Skeletal muscle satellite cell (primary cell): ENCODE measurements at regions not wholly inside any gene's neighbourhood (a gene's known extent, or its start where the extent isn't known, plus 50 kb on each side); places are given as distances from the start of the nearest gene placed in this dataset.

Experiments used
- H3K27me3 ChIP-seq: 2 replicates; pipeline ENCODE4 v1.7.0; 2013; ENCODE audit warnings: low read length; ENCODE audit not compliant: control insufficient read depth, insufficient read depth
- H3K36me3 ChIP-seq: 2 replicates; pipeline ENCODE4 v1.7.0; 2013; ENCODE audit warnings: mild to moderate bottlenecking, control low read depth, low read length; ENCODE audit not compliant: insufficient read depth
- H3K4me1 ChIP-seq: 2 replicates; pipeline ENCODE4 v1.7.0; 2013; ENCODE audit warnings: low read length; ENCODE audit not compliant: control insufficient read depth, insufficient read depth
- H3K4me2 ChIP-seq: 2 replicates; pipeline ENCODE4 v1.7.0; 2013; ENCODE audit warnings: mild to moderate bottlenecking, low read length
- H3K4me3 ChIP-seq: 2 replicates; pipeline ENCODE4 v1.7.0; 2013; ENCODE audit warnings: low read length
- H3K9ac ChIP-seq: 2 replicates; pipeline ENCODE4 v1.7.0; 2013; ENCODE audit warnings: mild to moderate bottlenecking, low read depth, low read length, moderate library complexity
- H3K9me3 ChIP-seq: replicated peaks from 2 replicates; pipeline ENCODE4 v1.7.0; 2013; ENCODE audit warnings: mild to moderate bottlenecking, control low read depth, low read length

DNA sequence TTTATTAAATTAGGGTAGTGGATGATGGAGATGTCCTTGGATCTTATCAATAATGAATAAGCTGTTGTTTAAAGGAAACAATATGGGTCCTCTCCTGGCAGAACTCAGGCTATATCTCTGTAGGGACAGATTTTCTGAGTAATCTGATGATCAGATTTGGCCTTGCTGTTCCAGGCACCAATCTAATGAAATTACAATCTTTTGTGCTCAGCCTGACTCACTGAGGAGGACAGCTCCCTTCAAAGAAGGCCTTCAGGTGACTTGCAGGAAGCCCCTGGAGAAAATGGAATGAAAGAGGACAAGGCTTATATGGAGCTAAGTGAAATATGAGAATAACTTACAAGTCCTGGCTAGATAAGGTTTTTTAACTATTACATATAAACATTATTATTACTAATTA, 486.4 kb upstream of the SORCS1 start:
- H3K4me1 ChIP-seq, result peaks cover 4% of the 10 kb centered on the region
- no peak overlapping the region for H3K9ac ChIP-seq
- no peaks in the 10 kb centered on the region for H3K9me3 ChIP-seq
- no peaks in the 10 kb centered on the region for H3K36me3 ChIP-seq
- H3K4me3 ChIP-seq, result no peak overlapping the region
- no peaks in the 10 kb centered on the region for H3K27me3 ChIP-seq
- no peak overlapping the region for H3K4me2 ChIP-seq

DNA sequence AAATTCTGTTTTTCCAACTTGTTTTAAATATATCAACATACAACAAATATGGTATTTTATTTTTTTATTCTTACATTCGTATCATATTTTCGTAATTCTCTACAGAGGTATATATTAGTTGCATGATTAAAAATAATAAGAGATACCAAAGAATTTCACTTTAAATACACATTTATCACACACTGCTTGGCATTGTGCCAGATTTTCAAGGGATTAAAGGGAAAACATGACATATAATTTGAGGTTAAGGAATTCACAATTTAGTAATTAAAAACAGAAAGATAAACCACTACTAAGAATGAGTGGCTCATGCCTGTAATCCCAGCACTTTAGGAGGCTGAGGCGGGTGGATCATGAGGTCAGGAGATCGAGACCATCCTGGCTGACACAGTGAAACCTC, 484.7 kb upstream of the SORCS1 start:
- Histone ChIP-seq H3K36me3 (no peaks in the 10 kb centered on the region), H3K4me3 (no peak overlapping the region), H3K27me3 (no peaks in the 10 kb centered on the region), H3K4me1 (peaks cover 4% of the 10 kb centered on the region), H3K4me2 (no peak overlapping the region), H3K9ac (no peak overlapping the region), H3K9me3 (no peaks in the 10 kb centered on the region)

DNA sequence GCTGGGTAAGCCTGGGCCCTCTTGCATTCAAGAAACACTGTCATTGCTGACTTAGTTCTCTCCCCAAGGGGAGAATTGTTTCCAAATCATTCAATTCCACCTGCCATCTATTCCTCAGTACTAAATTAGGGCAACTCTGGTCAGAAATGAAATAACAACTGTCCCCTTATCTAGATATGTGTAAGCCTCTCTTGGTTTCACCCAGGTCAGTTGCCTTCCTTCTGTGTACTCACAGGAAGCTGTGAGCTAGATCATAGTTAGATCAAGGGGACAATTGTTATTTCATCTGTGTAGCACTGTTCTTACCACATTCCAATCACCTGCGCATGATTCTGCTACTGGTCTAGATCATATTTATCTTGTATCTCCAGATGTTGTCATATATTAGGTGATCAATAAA, 483.0 kb upstream of the SORCS1 start:
- Histone ChIP-seq H3K36me3 (no peaks in the 10 kb centered on the region), H3K9ac (no peak overlapping the region), H3K4me2 (no peak overlapping the region), H3K27me3 (no peaks in the 10 kb centered on the region), H3K9me3 (no peaks in the 10 kb centered on the region), H3K4me3 (no peak overlapping the region), H3K4me1 (no peaks in the 10 kb centered on the region)

DNA sequence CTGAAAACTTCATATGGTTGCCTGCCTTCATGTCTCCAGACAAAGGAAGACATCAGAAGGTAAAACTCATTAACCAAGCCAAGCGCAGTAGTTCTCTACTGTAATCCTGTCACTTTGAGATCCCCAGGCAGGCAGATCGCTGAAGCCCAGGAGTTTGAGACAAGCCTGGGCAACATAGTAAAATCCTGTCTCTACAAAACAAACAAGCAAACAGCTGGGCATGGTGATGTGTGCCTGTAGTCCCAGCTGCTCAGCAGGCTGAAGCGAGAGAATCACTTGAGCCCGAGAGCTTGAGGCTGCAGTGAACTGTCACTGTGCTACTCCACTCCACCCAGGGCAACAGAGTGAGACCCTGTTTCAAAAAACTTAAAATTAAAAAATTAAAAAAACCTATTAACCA, 467.4 kb upstream of the SORCS1 start:
- no peaks in the 10 kb centered on the region for H3K36me3 ChIP-seq
- no peak overlapping the region for H3K9ac ChIP-seq
- no peaks in the 10 kb centered on the region for H3K9me3 ChIP-seq
- no peak overlapping the region for H3K4me2 ChIP-seq
- no peak overlapping the region for H3K4me3 ChIP-seq
- no peaks in the 10 kb centered on the region for H3K27me3 ChIP-seq
- H3K4me1 ChIP-seq, result no peaks in the 10 kb centered on the region

DNA sequence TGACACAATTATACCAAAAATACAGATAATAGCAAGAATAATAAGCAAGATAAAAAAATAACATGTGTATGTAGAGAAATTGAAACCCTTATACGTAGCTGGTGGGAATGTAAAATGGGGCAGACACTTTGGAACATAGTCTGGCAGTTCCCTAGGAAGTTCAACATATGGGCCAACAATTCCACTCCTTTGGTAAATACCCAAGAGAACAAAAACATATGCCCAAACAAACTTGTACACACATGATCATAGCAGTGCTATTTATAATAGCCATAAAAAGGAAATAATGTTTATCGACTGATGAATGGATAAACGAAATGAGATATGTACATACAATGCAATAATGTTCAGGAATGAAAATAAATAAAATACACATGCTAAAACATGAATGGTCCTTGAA, 462.4 kb upstream of the SORCS1 start:
- Histone ChIP-seq H3K4me2 (no peak overlapping the region), H3K9ac (no peak overlapping the region), H3K36me3 (no peaks in the 10 kb centered on the region), H3K27me3 (no peaks in the 10 kb centered on the region), H3K4me3 (no peak overlapping the region), H3K4me1 (no peaks in the 10 kb centered on the region), H3K9me3 (no peaks in the 10 kb centered on the region)

DNA sequence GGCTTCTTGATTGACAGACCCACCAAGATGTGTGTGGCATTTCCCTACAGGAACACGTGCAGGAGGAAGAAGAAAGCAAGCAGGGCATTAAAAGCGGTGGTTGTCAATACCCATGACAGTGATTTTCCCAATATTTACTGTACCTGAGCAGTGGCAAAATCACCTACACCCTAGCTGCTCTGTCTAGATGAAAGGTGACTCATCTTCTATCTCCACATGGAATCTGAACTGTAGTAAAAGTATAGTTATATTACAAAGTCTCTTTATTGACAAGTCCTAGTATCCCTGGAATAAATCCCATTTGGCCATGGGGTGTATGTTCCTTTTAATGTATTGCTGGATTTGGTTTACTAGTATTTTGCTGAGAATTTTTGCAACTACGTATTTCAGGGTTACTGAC, 458.8 kb upstream of the SORCS1 start:
- H3K9ac ChIP-seq, result no peak overlapping the region
- no peaks in the 10 kb centered on the region for H3K9me3 ChIP-seq
- no peaks in the 10 kb centered on the region for H3K27me3 ChIP-seq
- H3K36me3 ChIP-seq, result no peaks in the 10 kb centered on the region
- no peaks in the 10 kb centered on the region for H3K4me1 ChIP-seq
- no peak overlapping the region for H3K4me2 ChIP-seq
- no peak overlapping the region for H3K4me3 ChIP-seq

DNA sequence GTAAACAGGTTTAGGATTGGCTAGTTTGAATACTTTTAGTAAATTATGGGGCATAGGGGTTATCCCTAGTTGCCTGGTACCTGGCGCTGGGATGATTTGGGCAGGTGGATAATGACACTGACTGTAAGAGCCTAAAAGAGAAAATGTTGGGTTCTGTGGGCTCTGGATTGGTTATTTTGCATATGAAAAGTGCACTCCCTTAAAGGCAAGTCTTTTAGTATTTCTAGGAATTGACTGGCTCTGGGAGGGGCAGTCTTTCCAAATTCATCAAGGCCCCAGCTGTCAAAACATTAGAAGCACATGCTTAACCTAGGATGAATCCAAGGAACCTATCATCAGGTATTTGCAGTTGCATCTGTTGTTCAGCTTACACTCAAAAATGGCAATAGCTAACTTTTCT, 454.6 kb upstream of the SORCS1 start:
- H3K4me1 ChIP-seq, result peaks cover 29% of the 10 kb centered on the region
- no peaks in the 10 kb centered on the region for H3K27me3 ChIP-seq
- H3K4me3 ChIP-seq, result no peak overlapping the region
- no peak overlapping the region for H3K9ac ChIP-seq
- no peaks in the 10 kb centered on the region for H3K36me3 ChIP-seq
- no peaks in the 10 kb centered on the region for H3K9me3 ChIP-seq
- no peak overlapping the region for H3K4me2 ChIP-seq

DNA sequence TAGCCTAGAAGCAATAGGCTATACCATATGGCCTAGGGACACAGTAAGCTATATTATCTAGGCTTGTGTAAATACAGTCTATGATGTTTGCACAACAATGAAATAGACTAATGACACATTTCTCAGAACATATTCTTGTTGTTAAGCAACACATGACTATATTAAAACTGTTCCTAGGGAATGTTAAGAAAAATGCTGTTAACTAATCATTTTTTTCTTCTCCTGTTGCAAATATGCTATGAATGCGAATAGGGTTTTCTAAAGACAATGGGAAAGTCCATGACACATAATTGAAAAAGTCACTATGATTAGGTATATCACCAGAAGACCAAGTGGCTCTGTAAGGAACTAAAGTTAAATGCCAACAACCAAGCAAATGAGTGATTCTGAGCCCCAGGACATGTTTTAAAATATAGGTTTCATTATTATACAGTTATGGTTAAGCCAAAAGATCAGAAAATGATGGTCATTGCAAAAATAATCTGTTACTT, 454.0 kb upstream of the SORCS1 start:
- Histone ChIP-seq H3K4me2 (no peak overlapping the region), H3K4me1 (peaks cover 29% of the 10 kb centered on the region), H3K27me3 (no peaks in the 10 kb centered on the region), H3K9ac (no peak overlapping the region), H3K9me3 (no peaks in the 10 kb centered on the region), H3K36me3 (no peaks in the 10 kb centered on the region), H3K4me3 (no peak overlapping the region)

DNA sequence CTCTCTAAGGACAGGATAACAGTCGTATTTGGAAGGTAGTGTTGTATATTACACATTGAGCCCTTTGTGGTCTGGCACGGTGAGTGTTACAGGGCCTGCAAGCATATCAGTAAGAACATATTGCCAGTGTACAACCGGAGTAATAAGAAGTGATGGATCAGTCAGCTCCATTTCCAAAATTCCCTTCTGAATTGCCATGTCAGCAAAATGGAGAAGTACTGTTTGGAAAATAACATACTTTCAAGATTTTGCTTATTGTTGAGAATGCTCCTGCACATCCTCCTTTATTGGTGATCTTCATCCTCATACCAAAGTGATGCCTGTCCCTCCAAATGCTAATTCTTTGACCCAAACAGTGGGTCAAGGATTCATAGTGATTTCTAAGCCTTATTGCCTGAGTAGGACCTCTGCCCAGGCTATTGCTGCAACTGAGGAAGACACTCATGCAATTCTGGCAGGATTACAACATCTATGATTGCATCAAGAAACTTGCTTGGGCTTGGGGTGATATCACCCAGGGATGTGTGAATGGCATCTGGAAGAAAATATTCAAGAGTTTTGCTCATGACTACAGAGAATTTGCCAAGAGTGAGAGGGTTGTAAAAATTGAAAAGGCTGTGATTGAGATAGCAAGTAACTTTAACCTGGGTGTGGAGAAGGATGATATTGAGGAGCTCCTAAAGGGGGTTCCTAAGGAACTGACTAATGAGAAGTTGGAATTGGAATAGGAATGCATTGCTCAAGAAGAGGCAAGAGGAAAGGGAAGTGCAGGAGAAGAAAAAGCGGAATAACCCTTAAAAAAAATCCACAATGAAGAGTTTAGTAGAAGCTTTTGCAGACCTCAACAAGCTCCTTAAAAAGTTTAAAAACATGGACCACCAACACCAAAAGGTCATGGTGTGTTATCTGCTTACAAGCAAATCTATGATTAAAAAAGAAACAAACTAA, 452.2 kb upstream of the SORCS1 start:
- no peaks in the 10 kb centered on the region for H3K9me3 ChIP-seq

DNA sequence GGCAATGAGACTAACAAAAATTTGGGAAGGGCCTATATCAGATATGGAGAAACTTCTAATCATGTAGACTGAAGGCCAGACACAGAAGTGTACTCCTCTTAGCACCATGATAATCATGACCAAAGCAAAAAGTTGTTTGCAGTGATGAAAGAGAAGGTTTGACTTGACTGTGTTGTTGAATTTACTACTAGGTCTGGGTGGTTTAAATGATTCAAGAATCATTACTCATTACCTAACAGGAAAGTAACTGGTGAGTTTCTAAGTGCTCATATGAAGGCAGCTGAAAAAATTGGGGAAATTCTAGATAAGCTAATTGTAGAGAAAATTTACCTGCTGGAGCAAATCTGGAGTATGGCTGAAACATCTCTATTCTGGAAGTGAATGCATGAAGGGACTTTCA, 451.5 kb upstream of the SORCS1 start:
- Histone ChIP-seq H3K36me3 (no peaks in the 10 kb centered on the region), H3K4me2 (no peak overlapping the region), H3K27me3 (no peaks in the 10 kb centered on the region), H3K4me1 (peaks cover 29% of the 10 kb centered on the region), H3K9ac (no peak overlapping the region), H3K4me3 (no peak overlapping the region), H3K9me3 (no peaks in the 10 kb centered on the region)

More for the DNA sequence above, 452.2 kb upstream of the SORCS1 start:
- no peaks in the 10 kb centered on the region for H3K27me3 ChIP-seq
- H3K4me2 ChIP-seq, result no peak overlapping the region
- H3K4me3 ChIP-seq, result no peak overlapping the region
- no peaks in the 10 kb centered on the region for H3K36me3 ChIP-seq
- peaks cover 29% of the 10 kb centered on the region for H3K4me1 ChIP-seq
- H3K9ac ChIP-seq, result no peak overlapping the region

DNA sequence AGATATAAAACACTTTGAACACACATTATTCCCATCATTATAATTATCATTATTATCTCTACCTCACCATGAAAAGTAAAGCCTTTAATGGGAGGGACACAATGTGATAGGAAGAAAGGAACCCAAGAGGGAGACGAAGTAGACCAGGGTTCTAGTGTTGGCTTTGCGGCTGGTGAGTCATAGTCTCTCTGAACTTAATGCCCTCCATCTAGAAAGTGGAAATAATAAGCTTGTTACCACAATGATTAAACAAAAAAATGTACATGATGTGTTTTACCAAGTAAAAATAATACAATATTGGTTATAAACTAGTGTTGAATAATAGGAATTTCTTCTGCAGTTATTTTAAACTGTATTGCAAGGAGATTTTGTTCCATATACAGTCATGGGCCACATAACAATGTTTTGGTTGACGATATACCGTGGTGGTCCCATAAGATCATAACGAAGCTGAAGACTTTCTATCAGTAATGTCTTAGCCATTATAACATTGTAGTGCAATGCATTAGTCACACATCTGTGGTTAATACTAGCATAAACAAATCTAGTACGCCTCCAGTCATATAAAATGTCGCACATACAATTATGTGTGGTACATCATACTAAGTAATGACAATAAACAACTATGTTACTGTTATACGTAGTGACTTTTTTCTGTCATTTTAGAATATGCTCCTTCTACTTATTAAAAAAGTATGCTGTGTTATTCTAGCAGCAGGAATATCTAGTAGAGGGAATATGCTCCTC, 450.6 kb upstream of the SORCS1 start:
- Histone ChIP-seq H3K4me2 (peak overlapping the region; percentile 47), H3K4me3 (no peak overlapping the region), H3K27me3 (no peaks in the 10 kb centered on the region), H3K4me1 (peaks cover 29% of the 10 kb centered on the region), H3K9me3 (no peaks in the 10 kb centered on the region), H3K9ac (no peak overlapping the region), H3K36me3 (no peaks in the 10 kb centered on the region)
